ENCODE measurements at regions not wholly inside any gene's neighbourhood (a gene's known extent, or its start where the extent isn't known, plus 50 kb on each side); places are given as distances from the start of the nearest gene placed in this dataset.

- Mint-ChIP-seq H3K4me1 (no peaks in the 10 kb centered on the region), H3K36me3 (ENCODE audit: insufficient read depth in 1 of 3, low read depth in 3 of 3) (peaks cover 11 to 38% (median 19%) of the 10 kb centered on the region in 3 experiments), H3K27me3 (ENCODE audit: low read depth) (no peaks in the 10 kb centered on the region), H3K9me3 (peaks cover 37 to 58% of the 10 kb centered on the region in 2 experiments), H3K27ac (no peak overlapping the region), H3K4me3 (no peak overlapping the region)
- no peak overlapping the region for H2BK120ac ChIP-seq (ENCODE audit: low read depth, low read length, poor library complexity, severe bottlenecking)
- H3K23ac ChIP-seq (ENCODE audit: insufficient read length, low read depth, low read length): no peak overlapping the region
- no peak overlapping the region for H3K27ac ChIP-seq (ENCODE audit: insufficient read length, low read depth, low read length)
- no peak overlapping the region for H2AK5ac ChIP-seq (ENCODE audit: insufficient read length, low read length)
- no peaks in the 10 kb centered on the region for H3K4me1 ChIP-seq (ENCODE audit: insufficient read depth, low read length)
- H2BK15ac ChIP-seq (ENCODE audit: low read depth, low read length): no peak overlapping the region
- H3K18ac ChIP-seq (ENCODE audit: insufficient read length, low read depth, low read length): no peak overlapping the region
- no peak overlapping the region for H3T11ph ChIP-seq (ENCODE audit: low read length)
- peaks cover 7% of the 10 kb centered on the region for H3K9me3 ChIP-seq (ENCODE audit: control insufficient read depth, low read depth, low read length)
- TF ChIP-seq CTCF (conservative IDR thresholded peaks at IDR 0.05): no peak
- no peak overlapping the region for H4K5ac ChIP-seq (ENCODE audit: insufficient read length, low read depth, low read length)
- H4K91ac ChIP-seq (ENCODE audit: insufficient read length, low read depth, low read length): no peak overlapping the region
- H3K27me3 ChIP-seq (ENCODE audit: insufficient read depth, low read length): no peaks in the 10 kb centered on the region
- no CpG with 5 or more reads among the region's 1 CpG for WGBS (ENCODE audit: extremely low coverage, insufficient read length, low lambda C conversion rate)
- H3K14ac ChIP-seq (ENCODE audit: insufficient read depth, low read length): no peak overlapping the region
- H3K9ac ChIP-seq (ENCODE audit: extremely low read depth, insufficient read length, low read length): no peak overlapping the region
- no peak for DNase-seq
- H4K8ac ChIP-seq (replicated peaks; ENCODE audit: insufficient read length, low read depth, low read length): no peak overlapping the region
- H2BK20ac ChIP-seq (ENCODE audit: low read depth, low read length, poor library complexity, severe bottlenecking): no peak overlapping the region
- H2BK12ac ChIP-seq (ENCODE audit: insufficient read length, low read depth, low read length): no peak overlapping the region
- no peak overlapping the region for H3K4me2 ChIP-seq (ENCODE audit: insufficient read depth, insufficient read length, low read length)
- H3K23me2 ChIP-seq (ENCODE audit: insufficient read length, low read depth, low read length, poor library complexity, severe bottlenecking): no peaks in the 10 kb centered on the region
- H3K79me1 ChIP-seq (ENCODE audit: insufficient read depth, low read depth, low read length, poor library complexity, severe bottlenecking): no peaks in the 10 kb centered on the region
- no peak overlapping the region for H3K56ac ChIP-seq (ENCODE audit: insufficient read length, low read depth, low read length)
- no peak overlapping the region for H2BK5ac ChIP-seq (ENCODE audit: insufficient read length, low read length)
- H3K79me2 ChIP-seq (ENCODE audit: insufficient read depth, low read length): no peaks in the 10 kb centered on the region
- H4K20me1 ChIP-seq (ENCODE audit: control insufficient read depth, insufficient read depth, insufficient read length): no peaks in the 10 kb centered on the region
- no peak overlapping the region for H2AFZ ChIP-seq (ENCODE audit: low read length)
- H3K4ac ChIP-seq (ENCODE audit: low read depth, low read length): no peak overlapping the region
Measured at GRCh38 chr5:28666110-28666509, 1627.7 kb upstream of the CDH9 start.

All from H9 (cell line).